UCSD-AML1 (cell line): ENCODE measurements at regions not wholly inside any gene's neighbourhood (a gene's known extent, or its start where the extent isn't known, plus 50 kb on each side); places are given as distances from the start of the nearest gene placed in this dataset.

Source experiments
- DNase-seq: peaks from one replicate; lab custom pipeline; 2025; ENCODE audit not compliant: unreplicated experiment; lab: John Stamatoyannopoulos, UW

GRCh38 chr1:57949168-57949567 lies 525.3 kb upstream of the DAB1 start:
- no peak for DNase-seq

- DNase-seq = no peak
Measured at GRCh38 chr1:57947471-57947870, 523.6 kb upstream of the DAB1 start.

- DNase-seq = no peak
Measured at GRCh38 chr1:57945045-57945444, 521.2 kb upstream of the DAB1 start.

GRCh38 chr1:57943365-57943764 lies 519.5 kb upstream of the DAB1 start:
- DNase-seq = no peak

DNA sequence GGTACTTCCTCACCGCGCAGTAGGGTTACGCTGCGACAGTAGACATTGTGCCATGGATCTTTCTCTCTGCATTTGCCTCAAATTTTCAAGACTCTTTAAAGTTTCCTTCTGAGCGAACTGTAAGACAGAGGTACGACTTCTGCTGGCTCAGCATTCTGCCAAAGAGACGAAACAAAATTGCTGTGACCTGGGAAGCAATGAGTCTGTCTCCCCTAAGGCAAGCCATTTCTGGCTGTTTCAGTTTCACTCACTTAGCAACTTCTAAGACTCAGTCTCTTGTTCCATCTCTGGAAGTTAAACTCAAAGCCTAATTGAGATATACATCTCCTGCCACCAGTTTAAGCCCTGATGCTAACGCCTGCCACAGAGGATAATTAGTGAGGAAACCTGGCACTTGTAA lies 510.9 kb upstream of the DAB1 start:
- DNase-seq = no peak

GRCh38 chr1:57927003-57927402 lies 503.1 kb upstream of the DAB1 start:
- no peak for DNase-seq

DNA sequence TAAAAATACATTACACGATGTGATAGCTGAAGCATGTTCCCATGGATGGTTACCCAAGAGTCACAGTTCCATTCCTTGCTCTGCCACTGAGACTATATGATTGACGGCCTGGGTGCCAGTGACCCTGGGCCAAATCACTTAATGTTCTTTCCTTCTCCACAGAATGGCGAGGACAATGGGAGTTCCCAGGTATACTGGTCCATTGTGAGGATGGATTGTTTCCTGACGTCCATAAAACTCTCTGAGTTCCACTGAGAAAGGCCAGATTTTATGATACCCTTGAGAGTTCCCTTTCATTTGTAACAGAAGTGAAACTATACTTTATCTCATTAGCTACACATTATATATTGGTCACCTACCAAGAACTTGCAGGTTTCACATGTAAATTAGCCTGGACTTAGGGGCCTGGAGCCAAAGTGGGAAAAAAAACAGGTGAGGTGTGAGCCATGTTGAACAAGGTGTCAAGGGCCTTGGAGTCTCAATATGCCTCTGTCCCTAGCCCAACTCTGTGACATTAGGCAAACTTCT lies 502.2 kb upstream of the DAB1 start:
- no peak for DNase-seq

DNA sequence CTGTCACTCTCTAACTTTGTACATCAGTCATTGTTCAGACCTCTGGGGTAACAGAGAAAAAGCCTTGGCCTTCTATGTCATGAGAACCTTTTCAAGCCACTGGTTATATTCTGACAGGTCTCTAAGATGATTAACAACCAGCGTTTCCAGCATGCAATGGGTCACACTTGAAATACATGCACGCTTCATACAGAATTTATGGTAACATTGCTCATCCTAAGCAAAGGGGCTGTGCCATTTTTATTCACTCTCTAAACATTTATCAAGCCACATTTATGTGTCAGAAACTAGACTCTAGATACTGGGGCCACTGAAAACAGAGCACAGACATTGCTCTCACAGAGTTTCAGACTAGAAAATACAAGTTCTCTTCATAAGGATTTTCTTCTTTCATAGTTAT lies 501.4 kb upstream of the DAB1 start:
- no peak for DNase-seq

GRCh38 chr1:57922130-57922529 lies 498.3 kb upstream of the DAB1 start:
- no peak for DNase-seq

DNA sequence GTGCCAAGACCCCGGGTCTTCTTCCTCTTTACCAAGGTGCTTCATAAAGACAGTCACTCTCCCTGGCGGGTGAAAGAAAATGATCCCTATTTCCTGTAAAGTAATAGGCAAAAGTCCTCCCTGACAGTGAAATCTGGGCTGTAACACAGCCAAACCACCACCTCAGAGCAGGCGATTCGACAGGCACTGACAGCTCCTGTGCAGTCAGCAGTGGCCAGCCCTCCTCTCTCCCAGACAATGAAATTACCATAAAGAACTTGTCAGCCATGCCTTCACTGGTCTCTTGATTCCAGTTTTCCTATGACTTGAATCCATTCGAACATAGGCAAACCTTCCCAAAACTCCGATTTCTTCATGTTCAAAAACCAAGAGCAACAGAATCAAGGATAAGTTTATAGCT lies 492.2 kb upstream of the DAB1 start:
- no peak for DNase-seq

- no peak for DNase-seq
Measured at GRCh38 chr1:57911427-57911826, 487.6 kb upstream of the DAB1 start.

- DNase-seq = no peak
Measured at GRCh38 chr1:57910782-57911181, 486.9 kb upstream of the DAB1 start.

GRCh38 chr1:57910305-57910704 lies 486.4 kb upstream of the DAB1 start:
- DNase-seq = no peak

- DNase-seq = no peak
Measured at GRCh38 chr1:57908147-57908890, 484.5 kb upstream of the DAB1 start.

DNA sequence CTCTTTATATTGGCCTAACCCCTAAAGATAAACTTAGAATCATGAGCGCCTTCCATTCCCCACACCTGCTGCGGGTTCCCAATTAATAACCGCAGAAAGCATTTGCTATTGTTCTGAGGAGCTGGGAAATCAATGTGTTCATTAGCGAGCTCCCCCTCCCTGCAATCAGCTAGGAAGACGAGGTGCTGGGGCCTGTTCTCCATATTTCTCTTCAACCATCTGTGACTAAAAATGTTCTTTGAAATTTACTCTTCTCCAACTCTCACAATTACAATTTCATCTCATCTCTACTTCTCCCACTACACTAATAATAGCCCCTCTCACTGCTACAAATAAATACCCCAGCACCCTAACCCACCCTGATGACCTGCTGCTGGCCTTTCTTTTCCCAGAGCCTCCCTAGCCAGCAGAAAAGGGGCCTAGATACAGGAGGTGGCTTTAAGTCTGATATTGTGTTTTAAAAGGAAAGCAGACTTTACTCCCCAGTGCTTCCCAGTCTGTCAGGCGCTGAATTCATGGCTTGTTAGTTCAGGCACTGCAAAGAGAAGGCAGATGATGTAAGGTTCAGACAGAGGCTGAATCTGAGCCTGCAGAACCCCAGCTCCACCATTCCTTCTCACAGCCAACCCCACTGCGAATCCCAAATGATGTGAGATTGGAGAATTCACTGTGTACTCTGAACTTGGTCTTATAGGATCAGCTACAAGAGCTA lies 477.5 kb upstream of the DAB1 start:
- no peak for DNase-seq

- DNase-seq = no peak
Measured at GRCh38 chr1:57898531-57898930, 474.7 kb upstream of the DAB1 start.

DNA sequence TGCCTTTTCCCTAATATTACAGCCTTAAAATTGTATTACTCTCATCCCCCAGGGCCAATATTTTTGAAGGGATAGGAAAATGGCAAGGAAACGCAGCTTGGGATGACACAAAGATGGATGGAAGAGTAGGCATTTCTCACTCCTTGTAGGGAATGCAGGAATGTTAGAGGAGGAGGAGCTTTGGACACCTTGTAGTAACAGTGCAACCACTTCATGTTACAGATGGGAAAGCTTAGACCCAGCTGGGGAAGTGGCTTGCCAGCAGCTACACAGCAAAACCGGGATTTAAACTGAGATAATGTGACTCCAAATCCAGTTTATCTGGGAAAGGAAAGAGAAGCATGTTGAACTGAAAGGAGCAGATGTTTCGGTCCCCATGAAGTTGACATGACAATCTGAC lies 473.7 kb upstream of the DAB1 start:
- no peak for DNase-seq

GRCh38 chr1:57894315-57894714 lies 470.5 kb upstream of the DAB1 start:
- DNase-seq = no peak

DNA sequence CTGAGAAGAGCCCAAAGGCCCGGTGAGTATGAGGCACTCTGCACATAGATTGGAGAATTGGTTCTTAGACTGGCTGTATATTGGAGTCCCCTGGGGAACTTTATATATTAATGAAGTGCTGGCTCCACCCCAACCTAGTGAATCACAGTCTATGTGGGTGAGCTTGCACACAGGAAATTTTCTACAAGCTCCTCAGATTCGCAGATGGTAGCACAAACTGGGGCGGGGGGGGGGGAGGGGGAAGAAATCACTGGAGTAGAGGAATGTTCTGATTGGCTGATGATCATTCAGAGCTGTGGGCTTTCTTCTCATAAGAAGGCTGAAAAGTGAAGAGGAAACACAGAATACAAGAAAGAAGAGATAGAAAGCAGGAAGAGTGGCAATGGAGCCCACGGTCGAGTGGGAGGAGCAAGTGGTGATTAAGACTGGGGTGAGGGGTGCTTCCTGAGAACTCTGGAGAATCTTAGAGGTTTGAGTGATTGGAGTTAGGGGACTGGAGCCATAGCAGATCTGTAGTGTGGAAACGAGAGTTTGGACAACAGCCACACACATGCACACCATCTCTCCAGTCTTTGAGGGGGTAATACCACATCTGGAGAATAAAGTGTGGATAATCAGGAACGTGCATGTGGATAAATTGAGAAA lies 465.9 kb upstream of the DAB1 start:
- no peak for DNase-seq

DNA sequence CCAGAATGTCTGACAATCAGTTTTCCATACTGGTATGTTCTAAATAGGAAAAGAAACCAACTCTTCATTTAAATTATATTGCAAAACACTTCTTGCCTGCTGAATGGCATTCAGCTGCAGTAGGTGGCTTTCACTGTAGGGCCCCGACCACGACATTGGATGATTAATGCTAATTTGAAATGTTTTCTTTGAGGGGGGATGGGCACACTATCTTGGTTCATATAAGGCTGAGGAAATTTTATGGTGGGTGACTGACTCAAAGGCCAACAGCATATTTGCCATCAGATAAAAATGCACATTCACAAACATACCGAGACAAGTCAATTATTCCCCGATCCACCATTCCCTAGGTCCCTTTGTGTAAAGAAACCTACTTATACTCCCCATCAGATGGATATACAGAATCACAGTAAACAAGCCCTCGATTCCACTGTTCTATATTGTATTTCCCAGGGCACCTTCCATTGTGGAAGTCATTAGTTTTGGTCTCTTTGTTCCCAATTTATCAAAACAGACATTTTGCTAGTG lies 464.2 kb upstream of the DAB1 start:
- DNase-seq = no peak

GRCh38 chr1:57886376-57886775 lies 462.5 kb upstream of the DAB1 start:
- DNase-seq = no peak

GRCh38 chr1:57883642-57883995 lies 459.8 kb upstream of the DAB1 start:
- DNase-seq = no peak
